Erythroblast (primary cell): ENCODE measurements at regions not wholly inside any gene's neighbourhood (a gene's known extent, or its start where the extent isn't known, plus 50 kb on each side); places are given as distances from the start of the nearest gene placed in this dataset.

ENCODE experiments used
- GATA1 ChIP-seq: IDR thresholded peaks from 2 replicates; pipeline ENCODE4 v1.6.1; 2011; ENCODE audit warnings: low read depth, mild to moderate bottlenecking, control low read depth, low read length, moderate library complexity
- POLR2A ChIP-seq: IDR thresholded peaks from 2 replicates; pipeline ENCODE4 v1.6.1; 2011; ENCODE audit warnings: mild to moderate bottlenecking, low read length

GRCh38 chr1:58333511-58333910 is 213.0 kb downstream of the OMA1 start:
- no peak for TF ChIP-seq POLR2A
- TF ChIP-seq GATA1 = no peak
